H9 (cell line): ENCODE measurements at regions not wholly inside any gene's neighbourhood (a gene's known extent, or its start where the extent isn't known, plus 50 kb on each side); places are given as distances from the start of the nearest gene placed in this dataset.

Experiments used
- DNase-seq: peaks from one replicate; pipeline ENCODE4 v3.0.0-alpha.2; 2017
- H2AFZ ChIP-seq: one replicate; pipeline ENCODE4 v1.6.1; 2013; ENCODE audit warnings: mild to moderate bottlenecking, low read length, control low read depth, moderate library complexity
- H2AK5ac ChIP-seq: 2 replicates; pipeline ENCODE4 v1.6.1; 2013; ENCODE audit warnings: low read length, control low read depth, mixed read lengths; ENCODE audit not compliant: insufficient read length
- H2BK120ac ChIP-seq: one replicate; pipeline ENCODE4 v1.6.1; 2013; ENCODE audit warnings: low read depth, mild to moderate bottlenecking, low read length, control low read depth, inconsistent platforms; ENCODE audit not compliant: poor library complexity, severe bottlenecking
- H2BK12ac ChIP-seq: 2 replicates; pipeline ENCODE4 v1.6.1; 2013; ENCODE audit warnings: low read length, control low read depth, mixed read lengths, low read depth; ENCODE audit not compliant: insufficient read length
- H2BK15ac ChIP-seq: 2 replicates; pipeline ENCODE4 v1.6.1; 2013; ENCODE audit warnings: low read depth, low read length, control low read depth
- H2BK20ac ChIP-seq: one replicate; pipeline ENCODE4 v1.6.1; 2013; ENCODE audit warnings: low read depth, mild to moderate bottlenecking, low read length, control low read depth, inconsistent platforms; ENCODE audit not compliant: poor library complexity, severe bottlenecking
- H2BK5ac ChIP-seq: 2 replicates; pipeline ENCODE4 v1.6.1; 2013; ENCODE audit warnings: low read length, control low read depth, mixed read lengths; ENCODE audit not compliant: insufficient read length
- H3K14ac ChIP-seq: 2 replicates; pipeline ENCODE4 v1.6.1; 2013; ENCODE audit warnings: low read length, control low read depth; ENCODE audit not compliant: insufficient read depth
- H3K18ac ChIP-seq: 2 replicates; pipeline ENCODE4 v1.6.1; 2013; ENCODE audit warnings: low read depth, mild to moderate bottlenecking, mixed read lengths, low read length, control low read depth; ENCODE audit not compliant: insufficient read length
- H3K23ac ChIP-seq: 2 replicates; pipeline ENCODE4 v1.6.1; 2013; ENCODE audit warnings: low read length, control low read depth, mixed read lengths, low read depth; ENCODE audit not compliant: insufficient read length
- H3K23me2 ChIP-seq: 2 replicates; pipeline ENCODE4 v1.6.1; 2013; ENCODE audit warnings: low read depth, mild to moderate bottlenecking, mixed read lengths, low read length, control low read depth; ENCODE audit not compliant: insufficient read length, poor library complexity, severe bottlenecking
- H3K27ac ChIP-seq: 2 replicates; pipeline ENCODE4 v1.5.1; 2013; ENCODE audit warnings: low read length, control low read depth, mixed read lengths, low read depth; ENCODE audit not compliant: insufficient read length
- H3K27me3 ChIP-seq: 2 replicates; pipeline ENCODE4 v1.6.1; 2013; ENCODE audit warnings: low read length, control low read depth, inconsistent platforms; ENCODE audit not compliant: insufficient read depth
- H3K4ac ChIP-seq: 2 replicates; pipeline ENCODE4 v1.6.1; 2013; ENCODE audit warnings: low read depth, mild to moderate bottlenecking, control low read depth, inconsistent platforms, low read length, moderate library complexity
- H3K4me1 ChIP-seq: 2 replicates; pipeline ENCODE4 v1.6.1; 2013; ENCODE audit warnings: low read length, control low read depth, inconsistent platforms; ENCODE audit not compliant: insufficient read depth
- H3K4me2 ChIP-seq: 2 replicates; pipeline ENCODE4 v1.6.1; 2013; ENCODE audit warnings: low read length, control low read depth, mixed read lengths; ENCODE audit not compliant: insufficient read length, insufficient read depth
- H3K56ac ChIP-seq: 2 replicates; pipeline ENCODE4 v1.6.1; 2013; ENCODE audit warnings: low read depth, mild to moderate bottlenecking, mixed read lengths, low read length, control low read depth; ENCODE audit not compliant: insufficient read length
- H3K79me1 ChIP-seq: 2 replicates; pipeline ENCODE4 v1.6.1; 2013; ENCODE audit warnings: low read depth, mild to moderate bottlenecking, moderate library complexity, low read length, control low read depth, inconsistent platforms; ENCODE audit not compliant: insufficient read depth, poor library complexity, severe bottlenecking
- H3K79me2 ChIP-seq: 2 replicates; pipeline ENCODE4 v1.6.1; 2013; ENCODE audit warnings: low read length, control low read depth, inconsistent platforms; ENCODE audit not compliant: insufficient read depth
- H3K9ac ChIP-seq: 2 replicates; pipeline ENCODE4 v1.6.1; 2013; ENCODE audit warnings: low read length, control low read depth, mixed read lengths; ENCODE audit not compliant: insufficient read length; ENCODE audit errors: extremely low read depth
- H3K9me3 ChIP-seq: one replicate; pipeline ENCODE4 v1.6.1; 2013; ENCODE audit warnings: low read depth, low read length, inconsistent platforms; ENCODE audit not compliant: control insufficient read depth
- H3T11ph ChIP-seq: one replicate; pipeline ENCODE4 v1.6.1; 2013; ENCODE audit warnings: mild to moderate bottlenecking, low read length, control low read depth, inconsistent platforms
- H4K20me1 ChIP-seq: one replicate; pipeline ENCODE4 v1.6.1; 2013; ENCODE audit not compliant: control insufficient read depth, insufficient read length, insufficient read depth
- H4K5ac ChIP-seq: 2 replicates; pipeline ENCODE4 v1.6.1; 2013; ENCODE audit warnings: low read depth, mild to moderate bottlenecking, mixed read lengths, low read length, control low read depth; ENCODE audit not compliant: insufficient read length
- H4K8ac ChIP-seq: replicated peaks from 2 replicates; pipeline ENCODE4 v1.6.1; 2013; ENCODE audit warnings: low read length, control low read depth, mixed read lengths, low read depth; ENCODE audit not compliant: insufficient read length
- H4K91ac ChIP-seq: 2 replicates; pipeline ENCODE4 v1.6.1; 2013; ENCODE audit warnings: low read depth, mild to moderate bottlenecking, moderate library complexity, mixed read lengths, low read length, control low read depth; ENCODE audit not compliant: insufficient read length
- H3K27ac Mint-ChIP-seq, 3 experiments: 2 replicates in 2 of 3; 3 replicates in 1 of 3; pipeline ENCODE4 v1.8.0; 2020 to 2021; ENCODE audit warnings: mixed read lengths in 3 of 3, mild to moderate bottlenecking in 1 of 3, moderate library complexity in 1 of 3
- H3K27me3 Mint-ChIP-seq: 2 replicates; pipeline ENCODE4 v1.8.0; 2021; ENCODE audit warnings: low read depth, mild to moderate bottlenecking, moderate library complexity, mixed read lengths
- H3K36me3 Mint-ChIP-seq, 3 experiments: 2 replicates in 2 of 3; 3 replicates in 1 of 3; pipeline ENCODE4 v1.8.0; 2020 to 2021; ENCODE audit warnings: low read depth in 3 of 3, mixed read lengths in 3 of 3; ENCODE audit not compliant: insufficient read depth in 1 of 3
- H3K4me1 Mint-ChIP-seq, 2 experiments: 2 replicates each; pipeline ENCODE4 v1.8.0; 2020; ENCODE audit warnings: mixed read lengths in 2 of 2
- H3K4me3 Mint-ChIP-seq, 2 experiments: 2 replicates in 1 of 2; 3 replicates in 1 of 2; pipeline ENCODE4 v1.8.0; 2020 to 2021; ENCODE audit warnings: mild to moderate bottlenecking in 2 of 2, mixed read lengths in 2 of 2, moderate library complexity in 1 of 2
- H3K9me3 Mint-ChIP-seq, 2 experiments: 2 replicates in 1 of 2; 3 replicates in 1 of 2; pipeline ENCODE4 v1.8.0; 2020; ENCODE audit warnings: mild to moderate bottlenecking in 2 of 2, mixed read lengths in 2 of 2, moderate library complexity in 1 of 2
- CTCF ChIP-seq: fragments of 200-600 bp; sonication (generic); conservative IDR thresholded peaks from 3 replicates; pipeline ENCODE4 v1.8.0; 2021; ENCODE audit warnings: antibody characterized with exemption, mild to moderate bottlenecking
- WGBS: extraction: QIAGEN DNeasy Blood & Tissue Kit; methylation state at CpG from one replicate; pipeline ENCODE4 v1.1.7; 2013; ENCODE audit warnings: missing lambda C conversion rate, low lambda C conversion rate, mixed read lengths; ENCODE audit not compliant: insufficient read length; ENCODE audit errors: extremely low coverage; 5-methylcytosine and 5-hydroxymethylcytosine counted together

- Mint-ChIP-seq H3K27me3 (no peaks in the 10 kb centered on the region; the same call in 1 of the 2 replicates), H3K27ac (no peak overlapping the region), H3K4me3 (no peak overlapping the region), H3K9me3 (peaks cover 10 to 12% of the 10 kb centered on the region in 2 experiments), H3K36me3 (peaks cover 0 to 11% (median 4%) of the 10 kb centered on the region in 3 experiments; a peak in 5 of 7 replicates), H3K4me1 (peaks cover 8 to 9% of the 10 kb centered on the region in 2 experiments)
- Histone ChIP-seq H3K27me3 (no peaks in the 10 kb centered on the region), H3K23ac (no peak overlapping the region), H3K14ac (no peak overlapping the region), H2BK15ac (no peak overlapping the region), H2BK12ac (no peak overlapping the region), H3K4me1 (no peaks in the 10 kb centered on the region), H3K27ac (no peak overlapping the region), H3K4me2 (no peak overlapping the region), H3K79me2 (no peaks in the 10 kb centered on the region), H2BK5ac (no peak overlapping the region), H3K18ac (no peak overlapping the region), H4K20me1 (no peaks in the 10 kb centered on the region), H3K9me3 (peaks cover 6% of the 10 kb centered on the region), H4K5ac (no peak overlapping the region), H4K8ac (no peak overlapping the region), H3K56ac (no peak overlapping the region), H3K9ac (no peak overlapping the region), H3K79me1 (no peaks in the 10 kb centered on the region), H3K4ac (no peak overlapping the region), H3K23me2 (no peaks in the 10 kb centered on the region), H2BK20ac (no peak overlapping the region), H2AK5ac (no peak overlapping the region), H2BK120ac (no peak overlapping the region), H3T11ph (no peak overlapping the region), H2AFZ (no peak overlapping the region), H4K91ac (no peak overlapping the region)
- no peak for DNase-seq
- TF ChIP-seq CTCF: no peak
- no CpG with 5 or more reads among the region's 1 CpG for WGBS
Measured at GRCh38 chr13:31588893-31589292, 150.4 kb upstream of the RXFP2 start.
